ENCODE measurements at regions not wholly inside any gene's neighbourhood (a gene's known extent, or its start where the extent isn't known, plus 50 kb on each side); places are given as distances from the start of the nearest gene placed in this dataset.

DNA sequence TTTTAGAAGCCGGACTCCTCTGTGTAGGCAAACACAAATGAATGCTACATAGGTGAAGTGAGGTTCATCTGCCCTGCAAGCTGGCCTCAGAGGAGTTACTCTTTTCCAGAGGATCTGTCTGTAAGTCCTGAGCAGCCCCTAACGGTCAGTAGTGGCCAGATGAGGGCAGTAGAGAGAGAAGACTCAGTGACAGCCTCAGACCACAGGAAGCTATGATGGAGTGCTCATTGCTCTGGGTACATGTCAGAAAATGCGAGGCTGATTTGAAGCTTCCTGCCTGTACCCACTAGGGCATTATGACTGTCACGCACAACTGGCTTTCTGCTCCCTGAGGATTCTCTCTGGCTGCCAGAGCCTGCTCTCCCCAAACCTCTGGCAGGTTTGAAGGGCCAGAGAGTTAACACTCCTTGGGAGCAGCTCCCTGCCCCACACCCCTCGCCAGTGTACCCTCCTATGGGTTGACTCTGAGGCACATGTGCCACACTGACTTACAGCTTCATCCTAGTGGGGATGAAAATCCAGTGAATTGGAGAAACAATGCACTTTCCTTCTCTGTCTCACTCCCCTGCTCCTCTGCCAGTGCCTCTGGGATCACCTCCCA lies 141.5 kb downstream of the GABRG2 start:
- Histone ChIP-seq H3K36me3 (ENCODE audit: control insufficient read depth in 3 of 3, insufficient read depth in 3 of 3, low read length in 3 of 3) (no peaks in the 10 kb centered on the region), H3K27ac (ENCODE audit: low read depth, low read length) (no peak overlapping the region), H3K9me3 (ENCODE audit: control insufficient read depth in 3 of 3, low read length in 3 of 3) (no peaks in the 10 kb centered on the region)

DNA sequence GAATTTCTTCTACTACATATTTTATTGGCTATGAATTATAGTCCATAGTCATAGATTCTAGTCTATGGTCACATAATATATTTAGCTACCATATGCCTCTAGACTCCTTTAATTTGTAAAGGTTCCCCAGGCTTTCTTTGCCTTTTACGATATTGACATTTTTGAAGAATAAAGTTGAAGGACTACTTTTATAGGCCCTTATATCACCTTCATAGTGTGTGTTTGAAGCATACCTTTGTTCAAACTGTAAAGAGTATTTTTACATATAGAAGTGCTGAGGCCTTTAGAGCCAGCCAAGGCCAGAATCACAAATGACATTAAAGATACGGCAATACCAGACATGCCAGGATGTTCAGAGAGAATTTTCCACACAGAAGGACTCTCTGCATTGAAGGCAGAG lies 147.0 kb downstream of the GABRG2 start:
- Histone ChIP-seq H3K4me1 (ENCODE audit: control insufficient read depth in 3 of 3, insufficient read depth in 3 of 3, low read length in 3 of 3) (no peaks in the 10 kb centered on the region), H3K27me3 (ENCODE audit: control insufficient read depth in 3 of 3, insufficient read depth in 3 of 3, low read length in 3 of 3) (no peaks in the 10 kb centered on the region), H3K9me3 (ENCODE audit: control insufficient read depth in 3 of 3, low read length in 3 of 3) (no peaks in the 10 kb centered on the region), H3K4me3 (ENCODE audit: low read length in 3 of 3) (no peak overlapping the region), H3K27ac (ENCODE audit: low read depth, low read length) (no peak overlapping the region), H3K36me3 (ENCODE audit: control insufficient read depth in 3 of 3, insufficient read depth in 3 of 3, low read length in 3 of 3) (no peaks in the 10 kb centered on the region), H3K9ac (ENCODE audit: low read depth in 1 of 3, low read length in 3 of 3) (no peak overlapping the region)

More for the DNA sequence above, 141.5 kb downstream of the GABRG2 start:
- Histone ChIP-seq H3K9ac (ENCODE audit: low read depth in 1 of 3, low read length in 3 of 3) (no peak overlapping the region), H3K4me1 (ENCODE audit: control insufficient read depth in 3 of 3, insufficient read depth in 3 of 3, low read length in 3 of 3) (no peaks in the 10 kb centered on the region), H3K4me3 (ENCODE audit: low read length in 3 of 3) (no peak overlapping the region), H3K27me3 (ENCODE audit: control insufficient read depth in 3 of 3, insufficient read depth in 3 of 3, low read length in 3 of 3) (peaks cover 0 to 3% (median 3%) of the 10 kb centered on the region in 3 donors)

DNA sequence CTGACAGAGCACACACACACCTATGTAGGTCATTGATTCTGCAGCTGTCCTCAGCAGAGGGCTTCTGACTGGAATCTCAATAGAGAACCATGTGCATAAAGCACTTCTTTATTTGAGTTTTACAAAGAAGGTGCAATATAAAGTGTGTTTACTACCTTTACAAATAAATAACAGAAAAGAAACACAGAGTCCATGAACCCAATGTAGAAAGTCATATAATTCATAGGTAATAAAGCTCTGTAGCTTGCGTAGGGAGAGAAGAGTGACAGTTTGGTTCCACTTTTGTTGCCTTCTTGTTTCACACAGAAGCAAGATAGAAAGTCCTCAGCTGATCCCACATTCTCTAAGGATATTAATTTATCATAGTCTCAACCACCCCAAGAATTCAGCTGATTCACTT lies 149.5 kb downstream of the GABRG2 start:
- no peaks in the 10 kb centered on the region for H3K4me1 ChIP-seq (ENCODE audit: control insufficient read depth in 3 of 3, insufficient read depth in 3 of 3, low read length in 3 of 3)
- no peak overlapping the region for H3K4me3 ChIP-seq (ENCODE audit: low read length in 3 of 3)
- H3K27ac ChIP-seq (ENCODE audit: low read depth, low read length) = no peak overlapping the region
- H3K9me3 ChIP-seq (ENCODE audit: control insufficient read depth in 3 of 3, low read length in 3 of 3) = no peaks in the 10 kb centered on the region
- H3K9ac ChIP-seq (ENCODE audit: low read depth in 1 of 3, low read length in 3 of 3) = no peak overlapping the region
- no peaks in the 10 kb centered on the region for H3K27me3 ChIP-seq (ENCODE audit: control insufficient read depth in 3 of 3, insufficient read depth in 3 of 3, low read length in 3 of 3)
- no peaks in the 10 kb centered on the region for H3K36me3 ChIP-seq (ENCODE audit: control insufficient read depth in 3 of 3, insufficient read depth in 3 of 3, low read length in 3 of 3)

DNA sequence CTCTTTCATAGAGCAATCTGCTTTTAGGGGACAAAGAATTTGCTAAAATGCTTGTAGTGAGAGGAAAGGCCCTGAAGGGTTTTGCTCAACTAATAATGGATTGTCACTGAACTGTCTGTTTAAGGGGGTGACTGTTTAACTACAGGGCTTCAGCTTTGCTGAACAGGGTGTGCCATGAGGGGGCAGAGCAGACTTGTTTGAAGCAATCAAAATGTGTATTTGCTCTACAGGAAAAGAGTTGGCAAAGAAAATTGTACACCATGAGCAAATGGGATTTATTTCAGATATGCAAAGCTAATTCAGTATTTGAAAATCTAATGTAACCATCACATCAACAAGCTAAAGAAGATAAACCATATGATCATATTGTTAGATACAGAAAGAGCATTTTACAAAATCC lies 154.3 kb downstream of the GABRG2 start:
- Histone ChIP-seq H3K27me3 (ENCODE audit: control insufficient read depth in 3 of 3, insufficient read depth in 3 of 3, low read length in 3 of 3) (no peaks in the 10 kb centered on the region), H3K9ac (ENCODE audit: low read depth in 1 of 3, low read length in 3 of 3) (no peak overlapping the region), H3K9me3 (ENCODE audit: control insufficient read depth in 3 of 3, low read length in 3 of 3) (no peaks in the 10 kb centered on the region), H3K4me3 (ENCODE audit: low read length in 3 of 3) (no peak overlapping the region), H3K4me1 (ENCODE audit: control insufficient read depth in 3 of 3, insufficient read depth in 3 of 3, low read length in 3 of 3) (no peaks in the 10 kb centered on the region), H3K36me3 (ENCODE audit: control insufficient read depth in 3 of 3, insufficient read depth in 3 of 3, low read length in 3 of 3) (no peaks in the 10 kb centered on the region), H3K27ac (ENCODE audit: low read depth, low read length) (no peak overlapping the region)

DNA sequence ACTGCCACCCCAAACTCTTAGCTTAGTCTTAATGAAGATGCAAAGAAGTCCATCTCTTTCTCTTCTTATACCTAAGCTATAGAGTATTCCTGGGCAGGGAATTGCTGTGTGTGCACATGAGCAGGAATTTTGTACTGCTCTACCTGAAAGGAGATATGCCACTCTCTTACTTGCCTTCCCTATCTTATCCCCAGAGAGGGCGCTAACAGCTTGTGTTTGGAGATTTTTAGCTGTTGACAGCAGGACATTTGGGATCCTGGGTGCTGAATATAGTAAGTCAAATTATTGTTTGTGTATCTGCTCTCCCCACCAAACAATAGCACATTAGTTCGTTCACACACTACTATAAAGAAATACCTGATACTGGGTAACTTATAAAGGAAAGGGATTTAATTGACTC lies 159.5 kb downstream of the GABRG2 start:
- Histone ChIP-seq H3K9me3 (ENCODE audit: control insufficient read depth in 3 of 3, low read length in 3 of 3) (no peaks in the 10 kb centered on the region), H3K9ac (ENCODE audit: low read depth in 1 of 3, low read length in 3 of 3) (no peak overlapping the region), H3K27me3 (ENCODE audit: control insufficient read depth in 3 of 3, insufficient read depth in 3 of 3, low read length in 3 of 3) (no peaks in the 10 kb centered on the region), H3K4me3 (ENCODE audit: low read length in 3 of 3) (no peak overlapping the region), H3K4me1 (ENCODE audit: control insufficient read depth in 3 of 3, insufficient read depth in 3 of 3, low read length in 3 of 3) (no peaks in the 10 kb centered on the region), H3K36me3 (ENCODE audit: control insufficient read depth in 3 of 3, insufficient read depth in 3 of 3, low read length in 3 of 3) (no peaks in the 10 kb centered on the region), H3K27ac (ENCODE audit: low read depth, low read length) (no peak overlapping the region)

DNA sequence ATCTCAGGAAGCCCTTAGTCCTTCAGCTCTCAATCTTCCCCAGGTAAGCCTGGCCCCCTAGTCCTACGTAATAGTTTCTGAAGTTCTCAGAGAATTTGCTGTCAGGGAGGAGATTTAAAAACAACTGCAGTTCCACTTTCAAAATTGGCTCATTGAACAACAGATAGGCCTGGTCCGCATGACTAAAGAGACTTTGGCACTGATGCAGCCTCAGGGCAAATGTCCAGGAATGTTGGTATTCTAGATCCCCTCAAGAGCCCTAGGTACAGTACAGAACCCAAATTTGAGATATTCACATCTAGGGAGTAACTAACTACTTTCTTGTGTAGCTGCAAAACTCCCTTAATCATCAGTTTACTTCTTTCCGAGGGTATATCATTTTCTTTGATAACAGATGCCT lies 162.8 kb downstream of the GABRG2 start:
- H3K27ac ChIP-seq (ENCODE audit: low read depth, low read length) = no peak overlapping the region
- H3K4me3 ChIP-seq (ENCODE audit: low read length in 3 of 3) = no peak overlapping the region
- no peaks in the 10 kb centered on the region for H3K9me3 ChIP-seq (ENCODE audit: control insufficient read depth in 3 of 3, low read length in 3 of 3)
- H3K4me1 ChIP-seq (ENCODE audit: control insufficient read depth in 3 of 3, insufficient read depth in 3 of 3, low read length in 3 of 3) = no peaks in the 10 kb centered on the region
- H3K36me3 ChIP-seq (ENCODE audit: control insufficient read depth in 3 of 3, insufficient read depth in 3 of 3, low read length in 3 of 3) = no peaks in the 10 kb centered on the region
- no peaks in the 10 kb centered on the region for H3K27me3 ChIP-seq (ENCODE audit: control insufficient read depth in 3 of 3, insufficient read depth in 3 of 3, low read length in 3 of 3)
- no peak overlapping the region for H3K9ac ChIP-seq (ENCODE audit: low read depth in 1 of 3, low read length in 3 of 3)

DNA sequence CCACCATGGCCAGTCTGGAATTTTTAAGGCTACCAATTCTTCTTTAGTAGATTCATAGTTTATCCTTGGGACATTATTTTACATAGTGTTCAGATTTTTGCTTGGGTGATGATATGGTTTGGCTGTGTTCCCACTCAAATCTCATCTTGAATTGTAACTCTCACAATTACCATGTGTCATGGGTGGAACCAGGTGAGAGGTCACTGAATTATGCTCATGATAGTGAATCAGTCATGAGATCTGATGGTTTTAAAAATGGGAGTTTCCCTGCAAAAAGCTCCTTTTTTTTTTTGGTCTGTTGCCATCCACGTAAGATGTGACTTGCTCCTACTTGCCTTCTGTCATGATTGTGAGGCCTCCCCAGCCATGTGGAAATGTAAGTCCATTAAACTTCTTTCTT lies 163.9 kb downstream of the GABRG2 start:
- H3K27me3 ChIP-seq (ENCODE audit: control insufficient read depth in 3 of 3, insufficient read depth in 3 of 3, low read length in 3 of 3) = no peaks in the 10 kb centered on the region
- H3K27ac ChIP-seq (ENCODE audit: low read depth, low read length) = no peak overlapping the region
- H3K36me3 ChIP-seq (ENCODE audit: control insufficient read depth in 3 of 3, insufficient read depth in 3 of 3, low read length in 3 of 3) = no peaks in the 10 kb centered on the region
- H3K4me1 ChIP-seq (ENCODE audit: control insufficient read depth in 3 of 3, insufficient read depth in 3 of 3, low read length in 3 of 3) = no peaks in the 10 kb centered on the region
- no peak overlapping the region for H3K9ac ChIP-seq (ENCODE audit: low read depth in 1 of 3, low read length in 3 of 3)
- H3K9me3 ChIP-seq (ENCODE audit: control insufficient read depth in 3 of 3, low read length in 3 of 3) = no peaks in the 10 kb centered on the region
- H3K4me3 ChIP-seq (ENCODE audit: low read length in 3 of 3) = no peak overlapping the region

DNA sequence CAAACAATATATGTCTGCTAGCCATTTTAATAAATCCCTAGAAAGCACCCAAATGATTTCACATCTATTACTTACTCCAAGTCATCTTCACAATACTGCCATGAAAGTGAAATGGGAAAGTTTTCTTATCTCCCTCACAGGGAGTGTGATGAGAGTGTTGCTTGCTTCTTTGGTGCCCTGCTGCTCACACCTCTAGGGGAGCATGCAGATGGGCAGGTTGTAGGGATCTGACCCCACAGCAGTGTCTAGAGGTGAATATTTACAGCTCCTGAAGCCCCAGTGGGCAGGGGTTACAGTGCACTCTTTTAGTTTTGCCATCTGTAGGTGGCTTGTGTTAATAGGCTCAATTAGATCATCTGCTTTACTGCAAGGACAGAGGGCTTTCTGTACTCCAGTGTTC lies 173.2 kb downstream of the GABRG2 start:
- Histone ChIP-seq H3K27me3 (ENCODE audit: control insufficient read depth in 3 of 3, insufficient read depth in 3 of 3, low read length in 3 of 3) (no peaks in the 10 kb centered on the region), H3K36me3 (ENCODE audit: control insufficient read depth in 3 of 3, insufficient read depth in 3 of 3, low read length in 3 of 3) (no peaks in the 10 kb centered on the region), H3K27ac (ENCODE audit: low read depth, low read length) (no peak overlapping the region), H3K9me3 (ENCODE audit: control insufficient read depth in 3 of 3, low read length in 3 of 3) (no peaks in the 10 kb centered on the region), H3K4me3 (ENCODE audit: low read length in 3 of 3) (no peak overlapping the region), H3K4me1 (ENCODE audit: control insufficient read depth in 3 of 3, insufficient read depth in 3 of 3, low read length in 3 of 3) (no peaks in the 10 kb centered on the region), H3K9ac (ENCODE audit: low read depth in 1 of 3, low read length in 3 of 3) (no peak overlapping the region)

DNA sequence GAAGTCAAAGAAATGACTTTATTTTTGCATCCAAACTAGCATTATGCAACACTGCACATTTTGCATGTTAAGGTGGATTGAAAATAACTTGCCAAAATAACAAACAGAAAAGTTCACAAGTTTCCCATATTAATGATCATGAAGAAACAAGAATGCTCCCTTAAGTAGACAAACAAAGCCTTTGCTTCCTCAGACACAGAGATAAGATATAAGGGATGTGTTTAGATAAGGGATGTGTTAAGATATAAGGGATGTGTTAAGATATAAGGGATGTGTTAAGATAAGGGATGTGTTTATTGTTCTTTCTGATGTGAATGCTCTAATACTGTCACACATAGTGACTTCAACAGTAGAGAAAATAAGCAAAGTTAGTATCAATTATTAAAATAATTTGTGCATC lies 174.8 kb downstream of the GABRG2 start:
- Histone ChIP-seq H3K4me1 (ENCODE audit: control insufficient read depth in 3 of 3, insufficient read depth in 3 of 3, low read length in 3 of 3) (no peaks in the 10 kb centered on the region), H3K9me3 (ENCODE audit: control insufficient read depth in 3 of 3, low read length in 3 of 3) (no peaks in the 10 kb centered on the region), H3K9ac (ENCODE audit: low read depth in 1 of 3, low read length in 3 of 3) (no peak overlapping the region), H3K27ac (ENCODE audit: low read depth, low read length) (no peak overlapping the region), H3K27me3 (ENCODE audit: control insufficient read depth in 3 of 3, insufficient read depth in 3 of 3, low read length in 3 of 3) (no peaks in the 10 kb centered on the region), H3K36me3 (ENCODE audit: control insufficient read depth in 3 of 3, insufficient read depth in 3 of 3, low read length in 3 of 3) (no peaks in the 10 kb centered on the region), H3K4me3 (ENCODE audit: low read length in 3 of 3) (no peak overlapping the region)

DNA sequence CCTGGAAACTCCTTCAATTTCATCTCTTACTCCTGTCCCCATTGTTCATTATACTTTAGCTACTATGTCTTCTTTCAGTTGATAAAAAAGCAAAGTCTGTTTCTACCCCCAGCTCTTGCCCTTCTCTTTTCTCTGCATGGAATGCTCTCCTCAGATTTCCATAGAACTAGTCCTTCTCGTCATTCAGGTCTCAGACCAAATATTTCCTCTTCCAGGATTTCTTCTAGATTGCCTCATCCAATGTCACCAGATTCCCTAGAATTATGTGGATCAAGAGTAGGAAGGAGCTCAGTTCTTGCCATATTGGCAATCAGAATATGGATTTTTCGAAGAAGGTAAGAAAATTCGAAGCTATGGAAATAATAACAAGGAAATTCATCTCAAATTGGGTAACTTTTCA lies 176.1 kb downstream of the GABRG2 start:
- no peaks in the 10 kb centered on the region for H3K9me3 ChIP-seq (ENCODE audit: control insufficient read depth in 3 of 3, low read length in 3 of 3)
- H3K27ac ChIP-seq (ENCODE audit: low read depth, low read length) = no peak overlapping the region
- H3K4me3 ChIP-seq (ENCODE audit: low read length in 3 of 3) = no peak overlapping the region
- no peak overlapping the region for H3K9ac ChIP-seq (ENCODE audit: low read depth in 1 of 3, low read length in 3 of 3)
- no peaks in the 10 kb centered on the region for H3K27me3 ChIP-seq (ENCODE audit: control insufficient read depth in 3 of 3, insufficient read depth in 3 of 3, low read length in 3 of 3)
- H3K36me3 ChIP-seq (ENCODE audit: control insufficient read depth in 3 of 3, insufficient read depth in 3 of 3, low read length in 3 of 3) = no peaks in the 10 kb centered on the region
- no peaks in the 10 kb centered on the region for H3K4me1 ChIP-seq (ENCODE audit: control insufficient read depth in 3 of 3, insufficient read depth in 3 of 3, low read length in 3 of 3)
